ENCODE measurements at regions not wholly inside any gene's neighbourhood (a gene's known extent, or its start where the extent isn't known, plus 50 kb on each side); places are given as distances from the start of the nearest gene placed in this dataset.

- H3K27ac ChIP-seq: no peak overlapping the region
- TF ChIP-seq, protein P1, sequence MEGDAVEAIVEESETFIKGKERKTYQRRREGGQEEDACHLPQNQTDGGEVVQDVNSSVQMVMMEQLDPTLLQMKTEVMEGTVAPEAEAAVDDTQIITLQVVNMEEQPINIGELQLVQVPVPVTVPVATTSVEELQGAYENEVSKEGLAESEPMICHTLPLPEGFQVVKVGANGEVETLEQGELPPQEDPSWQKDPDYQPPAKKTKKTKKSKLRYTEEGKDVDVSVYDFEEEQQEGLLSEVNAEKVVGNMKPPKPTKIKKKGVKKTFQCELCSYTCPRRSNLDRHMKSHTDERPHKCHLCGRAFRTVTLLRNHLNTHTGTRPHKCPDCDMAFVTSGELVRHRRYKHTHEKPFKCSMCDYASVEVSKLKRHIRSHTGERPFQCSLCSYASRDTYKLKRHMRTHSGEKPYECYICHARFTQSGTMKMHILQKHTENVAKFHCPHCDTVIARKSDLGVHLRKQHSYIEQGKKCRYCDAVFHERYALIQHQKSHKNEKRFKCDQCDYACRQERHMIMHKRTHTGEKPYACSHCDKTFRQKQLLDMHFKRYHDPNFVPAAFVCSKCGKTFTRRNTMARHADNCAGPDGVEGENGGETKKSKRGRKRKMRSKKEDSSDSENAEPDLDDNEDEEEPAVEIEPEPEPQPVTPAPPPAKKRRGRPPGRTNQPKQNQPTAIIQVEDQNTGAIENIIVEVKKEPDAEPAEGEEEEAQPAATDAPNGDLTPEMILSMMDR (IDR thresholded peaks at IDR 0.05): no peak
- intact Hi-C loops (cut with DNase I): no loop called here
- no peaks in the 10 kb centered on the region for H3K9me3 ChIP-seq
- no peak overlapping the region for H3K4me3 ChIP-seq
- peaks cover 0 to 7% (median 1%) of the 10 kb centered on the region in 3 donors for H3K27me3 ChIP-seq (ENCODE audit: insufficient read depth in 3 of 3, low read length in 2 of 3)
- 51 to 57% (median 55%) methylated on average over 4 of the region's 4 CpGs for WGBS, 3 donors
- no peaks in the 10 kb centered on the region for H3K4me1 ChIP-seq
- no peak for ATAC-seq
- no peak for DNase-seq
- H3K36me3 ChIP-seq (ENCODE audit: insufficient read depth in 1 of 2, low read depth in 1 of 2): no peaks in the 10 kb centered on the region
These were observed 238.9 kb downstream of the EMP1 start for GRCh38 chr12:13435235-13435933.

GRCh38 chr12:13433768-13434167 lies 237.2 kb downstream of the EMP1 start:
- intact Hi-C loops (cut with DNase I): no loop called here
- H3K4me1 ChIP-seq: no peaks in the 10 kb centered on the region
- no peak overlapping the region for H3K27ac ChIP-seq
- H3K4me3 ChIP-seq: no peak overlapping the region
- no peaks in the 10 kb centered on the region for H3K9me3 ChIP-seq
- no peak for ATAC-seq
- peaks cover 0 to 7% (median 1%) of the 10 kb centered on the region in 3 donors for H3K27me3 ChIP-seq (ENCODE audit: insufficient read depth in 3 of 3, low read length in 2 of 3)
- no peak for DNase-seq
- TF ChIP-seq, protein P1 (IDR thresholded peaks at IDR 0.05): no peak
- no peaks in the 10 kb centered on the region for H3K36me3 ChIP-seq (ENCODE audit: insufficient read depth in 1 of 2, low read depth in 1 of 2)

- ATAC-seq (no peak), DNase-seq (no peak)
- no peak overlapping the region for H3K27ac ChIP-seq
- no peaks in the 10 kb centered on the region for H3K4me1 ChIP-seq
- intact Hi-C loops (cut with DNase I): no loop called here
- H3K4me3 ChIP-seq: no peak overlapping the region
- WGBS, 3 donors: 92 to 96% (median 93%) methylated on average over 1 of the region's 1 CpG
- no peaks in the 10 kb centered on the region for H3K27me3 ChIP-seq (ENCODE audit: insufficient read depth in 3 of 3, low read length in 2 of 3)
- H3K36me3 ChIP-seq (ENCODE audit: insufficient read depth in 1 of 2, low read depth in 1 of 2): no peaks in the 10 kb centered on the region
- peaks cover 4% of the 10 kb centered on the region for H3K9me3 ChIP-seq
- TF ChIP-seq, protein P1 (IDR thresholded peaks at IDR 0.05): no peak
These were observed 234.5 kb downstream of the EMP1 start for GRCh38 chr12:13431041-13431440.

- Histone ChIP-seq H3K27ac (no peak overlapping the region), H3K27me3 (ENCODE audit: insufficient read depth in 3 of 3, low read length in 2 of 3) (no peaks in the 10 kb centered on the region), H3K4me1 (no peaks in the 10 kb centered on the region), H3K4me3 (no peak overlapping the region), H3K9me3 (peaks cover 4% of the 10 kb centered on the region), H3K36me3 (ENCODE audit: insufficient read depth in 1 of 2, low read depth in 1 of 2) (no peaks in the 10 kb centered on the region)
- 40 to 49% (median 48%) methylated on average over 4 of the region's 4 CpGs for WGBS, 3 donors
- no peak for DNase-seq
- no peak for ATAC-seq
- TF ChIP-seq, protein P1 (IDR thresholded peaks at IDR 0.05): no peak
- intact Hi-C loops (cut with DNase I): no loop called here
These were observed 232.2 kb downstream of the EMP1 start for GRCh38 chr12:13428538-13429265.
